ENCODE measurements at regions not wholly inside any gene's neighbourhood (a gene's known extent, or its start where the extent isn't known, plus 50 kb on each side); places are given as distances from the start of the nearest gene placed in this dataset.

DNA sequence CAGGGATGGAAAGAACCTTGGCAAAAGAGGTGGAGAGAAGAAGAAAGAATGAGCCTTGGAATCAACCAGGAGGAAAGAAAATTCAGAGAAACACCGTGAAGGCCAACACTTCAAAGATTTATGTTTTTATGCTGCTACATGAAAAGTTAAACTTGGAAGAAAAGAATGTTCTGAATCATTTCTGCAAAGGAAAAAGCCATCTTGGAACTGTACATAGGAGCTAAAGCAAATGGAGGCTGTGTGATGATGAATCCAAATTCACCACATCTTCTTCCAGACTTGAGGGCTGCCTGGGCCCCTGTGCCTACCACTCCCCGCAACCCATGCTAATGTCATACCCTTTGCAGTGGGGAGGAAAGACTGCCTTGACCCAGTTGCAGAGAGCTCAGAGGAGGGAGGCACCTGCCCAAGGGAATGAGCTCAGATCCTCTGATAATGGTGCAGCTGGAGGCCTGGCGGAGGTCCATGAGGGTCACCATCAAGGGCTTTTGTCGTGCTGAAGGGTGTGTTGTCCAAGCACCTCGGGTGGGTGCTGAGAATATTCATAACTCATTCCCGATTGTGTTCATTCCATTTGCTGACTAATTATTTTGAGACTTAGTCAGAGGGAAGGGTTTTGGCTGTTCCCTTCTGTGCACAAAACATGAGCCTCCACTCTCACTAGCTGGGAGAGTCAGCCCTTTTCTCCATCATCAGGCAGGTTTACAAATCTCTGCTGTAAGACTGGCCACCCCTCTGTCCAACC, 245.8 kb upstream of the JAG1 start:
- TF ChIP-seq GATA1 (IDR thresholded peaks at IDR 0.05; ENCODE audit: low read depth, low read length) (no peak), POLR2A (IDR thresholded peaks at IDR 0.05; ENCODE audit: low read length) (no peak)
- no peak for DNase-seq

DNA sequence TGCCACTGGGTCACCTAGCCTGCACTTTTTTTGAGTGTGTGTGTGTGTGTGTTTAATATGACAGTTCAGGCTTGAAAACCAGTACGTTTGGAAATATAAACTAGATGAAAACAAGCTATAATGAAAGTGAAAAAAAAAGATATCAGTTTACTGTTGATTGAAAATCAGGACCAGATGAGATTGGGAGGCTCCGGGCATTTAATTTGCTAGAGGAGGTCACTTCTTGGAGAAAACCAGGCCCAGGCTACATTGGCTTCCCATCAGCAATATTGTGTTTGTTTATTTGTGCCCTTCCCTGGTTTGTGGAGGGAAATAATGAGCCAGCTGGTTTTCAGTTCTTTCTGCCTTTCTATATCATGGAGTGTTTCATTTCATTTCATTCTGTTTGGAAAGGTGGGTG, 246.6 kb upstream of the JAG1 start:
- TF ChIP-seq POLR2A (IDR thresholded peaks at IDR 0.05; ENCODE audit: low read length), result no peak
- TF ChIP-seq GATA1 (IDR thresholded peaks at IDR 0.05; ENCODE audit: low read depth, low read length), result no peak
- no peak for DNase-seq

DNA sequence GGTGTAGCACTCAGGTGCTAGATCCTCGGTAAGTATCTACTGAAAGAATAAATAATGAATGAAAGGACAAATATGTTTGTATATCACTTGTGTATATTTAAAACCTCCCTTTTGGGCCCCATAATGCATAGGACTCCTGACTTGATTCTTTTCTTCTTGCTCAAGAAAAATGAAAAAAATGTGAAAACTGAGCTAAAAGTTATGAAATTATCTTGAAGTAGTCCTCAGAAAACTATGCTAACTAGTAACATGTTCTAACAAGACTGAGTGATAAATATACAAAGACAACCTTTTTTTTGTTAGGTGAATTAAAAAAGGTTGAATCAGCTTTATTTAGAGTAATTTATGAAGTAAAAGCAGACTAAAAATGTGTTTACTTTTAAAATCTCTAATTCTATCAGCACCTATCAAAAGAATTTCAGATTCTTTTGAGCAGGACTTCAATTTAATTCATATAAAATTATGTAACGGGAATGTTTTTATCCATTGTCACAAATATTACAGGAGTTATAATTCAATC, 247.8 kb upstream of the JAG1 start:
- no peak for DNase-seq
- TF ChIP-seq POLR2A (IDR thresholded peaks at IDR 0.05; ENCODE audit: low read length) (no peak), GATA1 (IDR thresholded peaks at IDR 0.05; ENCODE audit: low read depth, low read length) (no peak)

DNA sequence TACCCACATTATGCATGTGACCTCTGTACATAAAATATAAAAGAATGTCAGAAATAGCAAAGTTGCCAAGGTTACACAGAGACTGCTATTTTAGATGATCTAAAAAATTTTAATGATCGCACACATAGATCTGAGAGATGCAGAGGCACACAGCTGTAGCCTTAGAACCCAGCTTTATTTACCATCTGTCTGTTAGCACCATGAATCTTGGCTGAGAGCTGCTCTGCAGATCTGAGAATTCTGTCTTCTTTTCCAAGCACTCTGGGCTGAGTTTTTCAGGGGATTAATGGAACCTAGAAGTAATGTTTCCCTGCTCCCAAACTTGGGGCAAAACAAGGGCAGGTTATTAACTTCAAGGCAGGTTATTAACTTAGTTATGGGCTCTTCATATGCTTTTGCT, 248.7 kb upstream of the JAG1 start:
- DNase-seq, result no peak
- TF ChIP-seq GATA1 (IDR thresholded peaks at IDR 0.05; ENCODE audit: low read depth, low read length) (no peak), POLR2A (IDR thresholded peaks at IDR 0.05; ENCODE audit: low read length) (no peak)

DNA sequence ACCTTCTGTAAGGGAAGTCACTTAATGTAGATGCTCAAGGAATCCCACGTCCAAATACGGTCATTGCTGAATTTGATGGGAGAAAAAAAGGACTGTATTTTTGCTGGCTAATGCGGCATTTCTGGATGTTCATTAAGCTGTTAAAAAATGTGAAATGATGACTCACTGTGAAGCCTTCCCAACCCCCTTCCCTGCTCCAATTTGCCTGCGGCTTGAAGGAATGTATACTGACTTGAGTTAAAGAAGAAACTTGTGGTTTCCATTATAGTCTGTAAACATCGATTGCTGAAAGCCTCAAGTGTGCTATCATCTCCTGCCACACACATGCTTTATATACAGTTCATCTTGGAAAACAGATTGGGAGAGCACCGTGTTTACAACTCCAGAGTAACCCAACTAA, 249.1 kb upstream of the JAG1 start:
- no peak for DNase-seq
- TF ChIP-seq POLR2A (IDR thresholded peaks at IDR 0.05; ENCODE audit: low read length), result no peak
- TF ChIP-seq GATA1 (IDR thresholded peaks at IDR 0.05; ENCODE audit: low read depth, low read length), result no peak

DNA sequence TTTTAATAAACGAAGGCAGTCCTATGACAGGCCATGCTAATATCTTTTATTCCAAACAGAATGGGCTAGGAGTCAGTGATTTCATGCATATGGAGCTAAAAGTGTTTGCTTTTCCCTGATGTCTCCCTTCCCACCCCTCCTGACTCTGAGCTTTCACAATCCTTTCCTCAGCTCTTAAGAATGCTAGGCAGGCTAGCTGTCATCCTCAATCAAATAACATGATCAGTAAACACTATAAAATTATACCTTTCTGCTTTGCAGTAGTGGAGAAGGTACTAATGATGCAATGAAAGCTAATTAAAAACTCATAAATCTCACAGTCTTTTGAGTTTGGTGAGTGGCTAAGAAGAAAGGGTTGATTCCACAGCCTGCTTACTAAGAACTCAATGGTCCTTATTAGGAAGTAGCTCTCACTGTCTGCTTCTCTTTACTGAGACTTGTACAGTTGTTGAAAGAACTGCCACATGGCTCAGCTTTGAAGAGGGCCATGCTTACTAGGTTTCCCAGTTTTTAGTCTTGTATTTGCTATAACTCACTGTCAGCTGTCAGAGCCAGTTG, 250.9 kb upstream of the JAG1 start:
- DNase-seq, result no peak
- TF ChIP-seq POLR2A (IDR thresholded peaks at IDR 0.05; ENCODE audit: low read length), result no peak
- no peak for TF ChIP-seq GATA1 (IDR thresholded peaks at IDR 0.05; ENCODE audit: low read depth, low read length)

DNA sequence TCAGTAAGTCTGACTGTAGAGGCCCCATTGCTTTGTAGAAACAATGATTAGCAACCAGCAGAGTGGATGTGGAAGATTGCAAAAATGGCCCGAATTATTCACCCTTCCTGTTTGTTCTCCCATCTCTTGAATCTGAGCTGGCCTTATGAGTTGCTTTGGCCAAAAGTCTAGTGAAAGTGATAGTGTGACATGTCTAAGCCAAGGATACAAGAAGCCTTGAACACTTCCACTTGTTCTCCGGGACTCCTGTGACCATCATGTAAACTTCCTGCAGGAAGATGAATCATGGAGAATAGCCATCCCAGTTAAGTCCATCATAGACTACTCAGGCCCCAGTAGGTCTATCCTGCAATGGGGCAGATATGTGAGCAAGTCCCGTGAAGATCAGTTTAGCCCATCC, 252.0 kb upstream of the JAG1 start:
- TF ChIP-seq POLR2A (IDR thresholded peaks at IDR 0.05; ENCODE audit: low read length), result no peak
- no peak for TF ChIP-seq GATA1 (IDR thresholded peaks at IDR 0.05; ENCODE audit: low read depth, low read length)
- DNase-seq, result no peak

DNA sequence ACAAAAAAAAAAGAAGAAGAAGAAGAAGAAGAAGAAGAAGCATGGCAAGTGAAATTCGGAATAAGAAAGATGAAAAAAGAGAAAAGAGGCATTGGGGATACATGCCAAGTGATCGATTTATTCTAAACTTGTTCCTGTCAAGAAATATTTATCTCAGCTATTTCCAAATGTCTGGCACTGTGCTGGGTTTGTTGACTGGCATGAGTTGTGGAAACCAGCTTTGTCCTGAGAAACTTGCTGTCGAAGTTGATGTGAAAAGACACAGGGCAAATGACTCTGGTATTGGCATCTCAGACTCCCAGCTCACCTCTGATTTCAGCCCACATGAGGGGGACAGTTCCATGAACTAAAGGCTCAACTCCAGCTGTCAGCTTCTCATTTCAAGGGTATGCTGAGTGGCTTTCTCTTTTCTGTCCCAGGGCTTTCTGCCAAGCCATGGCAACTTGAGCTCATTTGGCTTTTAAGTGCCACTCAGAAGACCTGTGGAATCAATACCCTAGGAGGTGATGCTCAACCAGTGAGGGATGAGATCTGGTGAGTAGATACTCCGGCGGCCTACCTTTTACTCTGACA, 253.3 kb upstream of the JAG1 start:
- DNase-seq, result no peak
- no peak for TF ChIP-seq POLR2A (IDR thresholded peaks at IDR 0.05; ENCODE audit: low read length)
- TF ChIP-seq GATA1 (IDR thresholded peaks at IDR 0.05; ENCODE audit: low read depth, low read length), result no peak

DNA sequence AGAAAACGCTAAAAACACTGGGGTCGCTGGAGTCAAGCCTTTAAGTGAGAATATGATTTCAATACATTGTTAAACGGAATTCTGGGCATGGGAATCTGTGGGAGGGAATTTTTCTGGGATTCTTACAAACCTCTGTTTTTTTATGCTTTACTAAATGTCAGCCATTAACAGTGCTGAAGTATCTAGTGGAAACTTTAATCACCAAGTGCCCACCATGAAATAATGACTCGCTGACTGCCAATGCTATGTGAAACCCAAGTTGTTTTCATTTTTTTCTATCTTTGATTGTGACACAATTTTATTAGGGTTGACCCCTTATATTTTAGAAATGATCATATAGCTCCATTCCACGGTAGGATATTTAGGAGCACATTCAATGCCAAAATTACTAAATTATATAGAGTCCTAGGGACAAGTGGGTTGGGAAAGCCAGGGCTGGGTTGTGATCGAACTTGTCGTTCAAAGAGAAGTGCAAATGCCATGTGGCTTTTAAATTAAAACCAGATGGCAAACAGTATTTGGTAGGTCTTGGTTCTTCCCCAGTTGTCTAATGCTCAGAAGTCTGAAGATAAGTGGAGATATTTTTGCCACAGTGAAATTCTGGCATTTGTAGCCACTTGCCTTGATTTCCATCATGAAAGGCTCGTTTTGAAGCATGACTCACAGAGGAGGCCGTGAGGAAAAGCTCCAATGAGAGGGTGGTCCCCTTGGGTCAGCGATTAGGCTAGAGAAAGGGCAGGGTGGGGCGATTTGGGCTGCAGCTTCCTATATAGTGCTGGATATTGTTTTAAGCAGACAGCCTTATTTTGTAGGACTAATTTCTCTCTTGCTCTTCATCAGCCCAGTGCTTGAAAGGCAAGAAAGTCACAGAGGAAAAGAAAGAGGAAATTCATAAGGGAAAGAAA, 254.4 kb upstream of the JAG1 start:
- no peak for DNase-seq
- TF ChIP-seq GATA1 (IDR thresholded peaks at IDR 0.05; ENCODE audit: low read depth, low read length), result no peak
- no peak for TF ChIP-seq POLR2A (IDR thresholded peaks at IDR 0.05; ENCODE audit: low read length)

DNA sequence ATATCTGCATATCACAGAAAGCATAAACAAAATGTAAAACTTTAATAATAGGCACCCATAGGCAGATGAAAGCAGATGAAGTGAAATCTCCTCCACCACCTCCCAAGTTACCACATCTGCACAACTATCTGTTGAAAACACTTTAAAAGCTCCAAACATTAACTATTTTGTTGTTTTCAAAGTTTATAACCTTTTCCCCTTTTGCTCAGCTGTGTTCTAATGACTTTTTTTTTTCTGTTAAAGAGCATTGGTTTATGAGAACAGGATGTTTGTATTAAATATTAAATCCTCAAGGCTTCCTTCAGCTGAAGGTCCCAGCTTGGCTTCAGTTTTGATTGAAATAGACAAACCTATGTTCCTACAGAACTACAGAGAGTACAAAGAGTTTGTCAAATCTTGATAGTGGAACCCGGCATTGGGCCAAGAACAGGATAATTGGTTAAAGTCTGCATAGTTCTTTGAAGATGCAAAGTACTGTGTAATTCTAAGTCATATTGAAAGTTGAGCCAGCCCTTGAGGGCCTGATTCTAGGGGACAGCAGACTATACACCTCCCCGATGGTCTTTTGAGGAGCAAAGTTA, 255.1 kb upstream of the JAG1 start:
- no peak for DNase-seq
- TF ChIP-seq GATA1 (IDR thresholded peaks at IDR 0.05; ENCODE audit: low read depth, low read length), result no peak
- TF ChIP-seq POLR2A (IDR thresholded peaks at IDR 0.05; ENCODE audit: low read length), result no peak

DNA sequence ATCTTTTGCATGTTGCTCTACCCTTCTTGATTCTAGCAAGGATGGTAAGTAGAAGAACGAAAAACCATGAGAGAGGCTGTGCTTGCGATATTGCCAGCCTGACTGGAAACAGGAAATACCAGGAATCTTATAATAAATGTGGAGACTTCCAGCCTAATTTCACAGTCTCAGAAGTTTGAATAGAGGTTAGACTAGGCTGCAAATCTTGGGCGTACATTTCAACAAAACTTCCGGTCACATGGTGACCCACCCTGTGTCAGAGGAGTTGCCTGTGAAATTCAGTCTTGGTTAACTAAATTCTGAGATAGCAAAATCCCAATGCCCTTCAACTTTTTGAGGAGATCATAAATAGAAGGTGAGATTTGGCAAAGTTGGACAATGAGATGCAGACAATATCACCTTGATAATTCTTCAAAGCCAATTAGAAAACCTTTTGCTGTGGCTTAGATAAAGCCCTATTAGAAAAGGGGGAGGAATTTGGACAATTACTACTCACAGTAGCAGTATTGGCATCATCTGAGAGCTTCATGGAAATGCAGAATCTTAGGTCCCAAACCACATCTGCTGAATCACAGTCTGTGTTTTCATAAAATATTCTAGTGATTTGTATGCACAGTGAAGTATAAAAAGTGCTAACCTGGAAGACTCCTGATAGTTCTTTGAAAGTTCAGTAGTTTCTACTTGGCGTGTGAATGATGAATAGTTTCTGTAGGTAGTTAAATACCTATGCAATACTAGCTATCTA, 262.0 kb upstream of the JAG1 start:
- no peak for TF ChIP-seq POLR2A (IDR thresholded peaks at IDR 0.05; ENCODE audit: low read length)
- TF ChIP-seq GATA1 (IDR thresholded peaks at IDR 0.05; ENCODE audit: low read depth, low read length), result no peak
- no peak for DNase-seq

DNA sequence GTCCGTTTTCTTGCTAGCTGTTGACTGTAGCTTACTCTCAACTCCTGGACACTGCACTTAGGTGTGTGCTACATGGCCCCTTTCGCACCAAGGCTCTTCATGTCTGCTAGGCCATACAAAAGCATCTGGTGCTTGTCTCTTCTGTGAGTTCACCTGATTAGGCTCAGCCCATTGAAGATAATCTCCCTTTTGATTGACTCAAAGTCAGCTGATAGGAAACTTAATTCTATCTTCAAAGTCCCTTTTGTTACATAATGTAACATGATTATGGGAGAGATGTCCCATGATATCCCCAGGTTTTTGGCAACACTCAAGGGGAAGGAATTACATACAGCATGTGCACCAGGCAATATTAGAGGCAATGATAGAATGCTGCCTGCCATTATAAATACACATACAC, 263.0 kb upstream of the JAG1 start:
- TF ChIP-seq GATA1 (IDR thresholded peaks at IDR 0.05; ENCODE audit: low read depth, low read length) (no peak), POLR2A (IDR thresholded peaks at IDR 0.05; ENCODE audit: low read length) (no peak)
- DNase-seq, result no peak
